ENCODE measurements at regions not wholly inside any gene's neighbourhood (a gene's known extent, or its start where the extent isn't known, plus 50 kb on each side); places are given as distances from the start of the nearest gene placed in this dataset.

GRCh38 chr1:118397496-118397859 is 212.4 kb upstream of the SPAG17 start:
- intact Hi-C loops (cut with DNase I), result no loop called here
- Histone ChIP-seq H3K27ac (no peak overlapping the region), H3K27me3 (no peaks in the 10 kb centered on the region), H3K4me3 (no peak overlapping the region), H3K9me3 (no peaks in the 10 kb centered on the region), H3K4me1 (peaks cover 10 to 29% (median 18%) of the 10 kb centered on the region in 3 donors), H3K36me3 (no peaks in the 10 kb centered on the region)
- WGBS, 2 donors, result 15 to 41% methylated on average over 2 of the region's 2 CpGs
- no peak for TF ChIP-seq POLR2A (IDR thresholded peaks at IDR 0.05)
- no peak for DNase-seq

GRCh38 chr1:118396829-118397495 is 211.9 kb upstream of the SPAG17 start:
- no peaks in the 10 kb centered on the region for H3K9me3 ChIP-seq
- no peaks in the 10 kb centered on the region for H3K36me3 ChIP-seq
- WGBS, 2 donors, result 37 to 49% methylated on average over 4 of the region's 4 CpGs
- no peak overlapping the region for H3K27ac ChIP-seq
- TF ChIP-seq POLR2A (IDR thresholded peaks at IDR 0.05) (no peak), CTCF (IDR thresholded peaks at IDR 0.05) (no peak)
- intact Hi-C loops (cut with DNase I), result no loop called here
- H3K27me3 ChIP-seq, result no peaks in the 10 kb centered on the region
- DNase-seq, result no peak
- H3K4me1 ChIP-seq, result peaks cover 10 to 29% (median 18%) of the 10 kb centered on the region in 3 donors
- H3K4me3 ChIP-seq, result no peak overlapping the region

- intact Hi-C loops (cut with DNase I), result no loop called here
- 30 to 32% methylated on average over 1 of the region's 1 CpG for WGBS, 2 donors
- H3K36me3 ChIP-seq, result no peaks in the 10 kb centered on the region
Observed at GRCh38 chr1:118396279-118396678, 211.3 kb upstream of the SPAG17 start.

GRCh38 chr1:118395430-118395991 is 210.5 kb upstream of the SPAG17 start:
- H3K4me1 ChIP-seq, result peaks cover 10 to 29% (median 18%) of the 10 kb centered on the region in 3 donors
- intact Hi-C loops (cut with DNase I), result no loop called here
- H3K9me3 ChIP-seq, result no peaks in the 10 kb centered on the region
- TF ChIP-seq POLR2A (IDR thresholded peaks at IDR 0.05) (no peak), CTCF (IDR thresholded peaks at IDR 0.05) (no peak)
- no peaks in the 10 kb centered on the region for H3K27me3 ChIP-seq
- 48 to 65% methylated on average over 7 of the region's 7 CpGs for WGBS, 2 donors
- H3K4me3 ChIP-seq, result no peak overlapping the region
- no peak overlapping the region for H3K27ac ChIP-seq
- no peak for DNase-seq
- H3K36me3 ChIP-seq, result no peaks in the 10 kb centered on the region

More at GRCh38 chr1:118396279-118396678, 211.3 kb upstream of the SPAG17 start:
- Histone ChIP-seq H3K4me1 (peaks cover 10 to 29% (median 18%) of the 10 kb centered on the region in 3 donors), H3K4me3 (no peak overlapping the region), H3K27ac (no peak overlapping the region), H3K9me3 (no peaks in the 10 kb centered on the region), H3K27me3 (no peaks in the 10 kb centered on the region)
- no peak for DNase-seq
- no peak for TF ChIP-seq POLR2A (IDR thresholded peaks at IDR 0.05)
- no peak for TF ChIP-seq CTCF (IDR thresholded peaks at IDR 0.05)

DNA sequence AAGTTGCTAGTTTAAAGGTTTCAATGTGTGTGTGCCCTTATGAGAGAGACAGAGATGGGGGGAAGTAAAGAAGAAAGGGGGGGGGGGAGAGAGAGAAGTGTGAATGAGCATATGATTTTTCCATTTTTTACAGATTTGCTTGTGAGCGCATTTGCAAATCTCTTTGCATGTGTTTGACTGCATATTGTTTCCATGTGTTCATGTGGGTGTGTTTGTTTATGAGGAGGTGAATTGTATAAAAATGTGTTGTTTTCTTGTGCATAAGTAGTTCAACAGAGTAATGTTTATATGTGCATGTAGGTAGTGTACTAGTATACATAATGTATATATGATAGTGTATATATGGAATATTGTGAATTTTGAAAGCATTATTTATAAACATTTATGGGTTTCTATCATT is 205.9 kb upstream of the SPAG17 start:
- intact Hi-C loops (cut with DNase I), result no loop called here
- Histone ChIP-seq H3K36me3 (no peaks in the 10 kb centered on the region), H3K9me3 (no peaks in the 10 kb centered on the region), H3K4me3 (no peak overlapping the region), H3K4me1 (peaks cover 1 to 10% (median 6%) of the 10 kb centered on the region in 3 donors), H3K27me3 (no peaks in the 10 kb centered on the region), H3K27ac (no peak overlapping the region)
- no peak for DNase-seq
- TF ChIP-seq POLR2A (IDR thresholded peaks at IDR 0.05) (no peak), CTCF (IDR thresholded peaks at IDR 0.05) (no peak)
- 90 to 97% methylated on average over 1 of the region's 1 CpG for WGBS, 2 donors

All from esophagus squamous epithelium (tissue), 5 donors.